ENCODE measurements at regions not wholly inside any gene's neighbourhood (a gene's known extent, or its start where the extent isn't known, plus 50 kb on each side); places are given as distances from the start of the nearest gene placed in this dataset.

DNA sequence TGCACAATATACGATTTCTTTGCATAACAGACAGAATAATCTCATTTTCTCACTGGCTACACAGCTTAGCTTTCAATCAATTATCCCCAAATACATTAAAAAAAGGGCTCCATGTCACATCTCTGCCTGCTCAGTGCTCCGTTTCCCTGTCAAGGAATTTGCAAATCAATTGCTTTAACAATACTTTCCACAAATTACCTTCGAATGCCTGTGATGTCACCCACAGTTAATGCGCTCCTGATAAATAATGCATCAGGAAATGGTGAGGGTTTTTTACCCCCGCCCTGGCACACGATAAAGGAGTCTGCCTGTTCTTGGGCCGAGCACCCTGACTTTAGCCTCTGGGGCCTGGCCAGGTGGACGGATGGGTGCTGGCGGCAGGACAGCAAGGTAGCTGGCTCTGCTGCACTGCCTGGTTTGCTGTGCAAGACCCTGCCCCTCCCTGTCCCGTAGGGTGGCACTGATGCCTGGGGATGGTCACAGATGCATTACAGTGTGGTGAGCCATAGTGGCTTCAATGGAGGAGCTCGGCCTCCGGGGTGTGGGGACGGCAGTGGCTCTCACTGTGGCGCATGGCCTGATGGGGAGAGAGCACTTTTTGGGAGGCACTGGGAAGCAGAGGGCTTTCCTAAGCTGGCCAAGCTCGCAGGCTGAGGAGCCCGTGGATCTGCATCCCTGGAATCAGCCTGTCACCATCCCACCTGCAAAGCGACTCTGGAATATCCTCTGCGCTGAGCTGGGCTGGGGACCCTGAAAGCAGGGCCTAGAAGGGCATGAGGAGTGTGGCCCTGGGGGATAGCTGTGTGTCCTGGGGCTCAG lies 88.3 kb upstream of the HS6ST1 start:
- TF ChIP-seq, protein P1, sequence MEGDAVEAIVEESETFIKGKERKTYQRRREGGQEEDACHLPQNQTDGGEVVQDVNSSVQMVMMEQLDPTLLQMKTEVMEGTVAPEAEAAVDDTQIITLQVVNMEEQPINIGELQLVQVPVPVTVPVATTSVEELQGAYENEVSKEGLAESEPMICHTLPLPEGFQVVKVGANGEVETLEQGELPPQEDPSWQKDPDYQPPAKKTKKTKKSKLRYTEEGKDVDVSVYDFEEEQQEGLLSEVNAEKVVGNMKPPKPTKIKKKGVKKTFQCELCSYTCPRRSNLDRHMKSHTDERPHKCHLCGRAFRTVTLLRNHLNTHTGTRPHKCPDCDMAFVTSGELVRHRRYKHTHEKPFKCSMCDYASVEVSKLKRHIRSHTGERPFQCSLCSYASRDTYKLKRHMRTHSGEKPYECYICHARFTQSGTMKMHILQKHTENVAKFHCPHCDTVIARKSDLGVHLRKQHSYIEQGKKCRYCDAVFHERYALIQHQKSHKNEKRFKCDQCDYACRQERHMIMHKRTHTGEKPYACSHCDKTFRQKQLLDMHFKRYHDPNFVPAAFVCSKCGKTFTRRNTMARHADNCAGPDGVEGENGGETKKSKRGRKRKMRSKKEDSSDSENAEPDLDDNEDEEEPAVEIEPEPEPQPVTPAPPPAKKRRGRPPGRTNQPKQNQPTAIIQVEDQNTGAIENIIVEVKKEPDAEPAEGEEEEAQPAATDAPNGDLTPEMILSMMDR (IDR thresholded peaks at IDR 0.05), result no peak
- no peak for TF ChIP-seq POLR2A (IDR thresholded peaks at IDR 0.05)

Measured in right lobe of liver (tissue), 4 donors.